Kidney (tissue), 13 donors: ENCODE measurements at regions not wholly inside any gene's neighbourhood (a gene's known extent, or its start where the extent isn't known, plus 50 kb on each side); places are given as distances from the start of the nearest gene placed in this dataset.
A peak's percentile ranks its signal among the peaks of the same experiment; 100 is the strongest.

Experiments
- DNase-seq, 5 donors: peaks; one replicate each; pipeline ENCODE4 v3.0.0-alpha.2; 2013 to 2020
- FAIRE-seq: peaks from 2 replicates; lab custom pipeline; 2012; peaks lifted over from hg19 to GRCh38; lab: Jason Lieb, UNC
- H3K27ac ChIP-seq, 2 donors: one replicate each; pipeline ENCODE4 v1.7.0; 2013; ENCODE audit warnings: low read depth in 2 of 2, low read length in 2 of 2, inconsistent platforms in 1 of 2
- H3K27me3 ChIP-seq: one replicate; pipeline ENCODE4 v1.7.1; 2013; ENCODE audit warnings: low read length, inconsistent platforms; ENCODE audit not compliant: control insufficient read depth, insufficient read depth
- H3K36me3 ChIP-seq, 3 donors: one replicate each; pipeline versions ENCODE4 v1.7.0 to v1.7.1; 2013; ENCODE audit warnings: low read length in 3 of 3, control low read depth in 1 of 3, inconsistent platforms in 1 of 3; ENCODE audit not compliant: insufficient read depth in 3 of 3, control insufficient read depth in 2 of 3
- H3K4me1 ChIP-seq, 3 donors: one replicate each; pipeline versions ENCODE4 v1.7.0 to v1.7.1; 2013; ENCODE audit warnings: low read length in 3 of 3, inconsistent platforms in 1 of 3, low read depth in 1 of 3; ENCODE audit not compliant: control insufficient read depth in 2 of 3, insufficient read depth in 2 of 3
- H3K4me3 ChIP-seq, 3 donors: one replicate each; pipeline versions ENCODE4 v1.7.0 to v1.8.1; 2013; ENCODE audit warnings: low read length in 3 of 3, control low read depth in 1 of 3, inconsistent platforms in 1 of 3
- H3K9ac ChIP-seq, 3 donors: one replicate each; pipeline versions ENCODE4 v1.7.0 to v1.7.1; 2013; ENCODE audit warnings: low read length in 3 of 3, control low read depth in 1 of 3, inconsistent platforms in 1 of 3
- H3K9me3 ChIP-seq, 3 donors: one replicate each; pipeline versions ENCODE4 v1.7.0 to v1.7.1; 2013; ENCODE audit warnings: low read length in 3 of 3, control low read depth in 1 of 3, inconsistent platforms in 1 of 3; ENCODE audit not compliant: control insufficient read depth in 2 of 3, insufficient read depth in 1 of 3
- CTCF ChIP-seq: IDR thresholded peaks from 3 replicates; pipeline ENCODE4 v1.5.1; 2012; ENCODE audit warnings: mild to moderate bottlenecking, moderate library complexity, borderline replicate concordance; ENCODE audit not compliant: insufficient read depth; ENCODE audit errors: extremely low read depth
- intact Hi-C: fragments of 100-400 bp; cut with DNase I; formaldehyde crosslinking; loops from one replicate; pipeline ENCODE4 v1.11.1; 2022
- donor health status: control.
- donor health status: control.
- donor health status: control.
- donor health status: control.
- donor health status: control.
- donor health status: DM: yes; HTN: yes; CAD: no.
- donor health status: Normal renal cell carcinoma (clear cell type).

GRCh38 chr2:240339411-240340360 lies 95.8 kb upstream of the GPC1 start:
- Histone ChIP-seq H3K36me3 (no peaks in the 10 kb centered on the region), H3K9me3 (peaks cover 0 to 3% (median 0%) of the 10 kb centered on the region in 3 donors), H3K27ac (no peak overlapping the region), H3K9ac (no peak overlapping the region), H3K4me3 (no peak overlapping the region), H3K27me3 (no peaks in the 10 kb centered on the region), H3K4me1 (no peaks in the 10 kb centered on the region)
- intact Hi-C loops, result no loop called here
- FAIRE-seq (no peak), DNase-seq (peak in 1 of 5 donors; percentile 2)
- no peak for TF ChIP-seq CTCF

- intact Hi-C loops, result no loop called here
- no peak for DNase-seq
- Histone ChIP-seq H3K4me3 (no peak overlapping the region), H3K9me3 (peaks cover 0 to 10% (median 2%) of the 10 kb centered on the region in 3 donors), H3K36me3 (no peaks in the 10 kb centered on the region), H3K4me1 (no peaks in the 10 kb centered on the region), H3K27me3 (no peaks in the 10 kb centered on the region), H3K27ac (no peak overlapping the region), H3K9ac (no peak overlapping the region)
- FAIRE-seq, result no peak
- no peak for TF ChIP-seq CTCF
These were observed 95.1 kb upstream of the GPC1 start for GRCh38 chr2:240340361-240340761.

GRCh38 chr2:240341064-240341463 lies 94.4 kb upstream of the GPC1 start:
- Histone ChIP-seq H3K9me3 (peaks cover 0 to 15% (median 3%) of the 10 kb centered on the region in 3 donors), H3K36me3 (no peaks in the 10 kb centered on the region), H3K9ac (no peak overlapping the region), H3K4me3 (no peak overlapping the region), H3K4me1 (no peaks in the 10 kb centered on the region), H3K27me3 (no peaks in the 10 kb centered on the region), H3K27ac (no peak overlapping the region)
- intact Hi-C loops, result no loop called here
- no peak for FAIRE-seq
- DNase-seq, result no peak
- TF ChIP-seq CTCF, result no peak
